GM12878 (cell line): ENCODE measurements at regions not wholly inside any gene's neighbourhood (a gene's known extent, or its start where the extent isn't known, plus 50 kb on each side); places are given as distances from the start of the nearest gene placed in this dataset.

ENCODE experiments used
- ATAC-seq: fragments of 200-7000 bp; cut with Tn5 transposase; 3 replicates; pipeline ENCODE4 v1.9.1; 2020; ENCODE audit warnings: mild to moderate bottlenecking, moderate library complexity
- BruUV-seq: library from RNA; stranded (reverse); fragments of 400-500 nt; replicated peaks from 2 replicates; lab custom pipeline; 2021; lab: Mats Ljungman, UMichigan
- CTCF ChIA-PET: fragments of 300-600 bp; sonication (Branson Sonifier 250); formaldehyde crosslinking; extraction: SDS; loops from one replicate; lab custom pipeline; 2021; ENCODE audit warnings: inconsistent platforms; lab: Yijun Ruan, JAX
- POLR2A ChIA-PET: fragments of 350-600 bp; formaldehyde crosslinking; extraction: SDS; loops from one replicate; lab custom pipeline; 2021; ENCODE audit warnings: inconsistent platforms; lab: Charles Lee
- RAD21 ChIA-PET: fragments of 300-600 bp; sonication (Branson Sonifier 250); formaldehyde crosslinking; loops from one replicate; lab custom pipeline; 2023; ENCODE audit warnings: antibody characterized with exemption; ENCODE audit not compliant: unreplicated experiment; lab: Charles Lee
- SMC1A ChIA-PET: fragments of 300-600 bp; sonication (Branson Sonifier 250); formaldehyde crosslinking; loops from one replicate; lab custom pipeline; 2023; ENCODE audit not compliant: unreplicated experiment, uncharacterized antibody; lab: Charles Lee
- DNase-seq: peaks from one replicate; pipeline ENCODE4 v3.0.0-alpha.2; 2011; ENCODE audit warnings: low read depth, low spot score
- FAIRE-seq: peaks from 3 replicates; lab custom pipeline; 2011; peaks lifted over from hg19 to GRCh38; lab: Jason Lieb, UNC
- H2AFZ ChIP-seq: 2 replicates; pipeline ENCODE4 v1.6.0; 2011; ENCODE audit warnings: low read depth, low read length, control low read depth; ENCODE audit not compliant: control insufficient read depth
- H3K27ac ChIP-seq: 2 replicates; pipeline ENCODE4 v1.5.1; 2011; ENCODE audit warnings: control low read depth; ENCODE audit not compliant: control insufficient read depth, insufficient read depth
- H3K27me3 ChIP-seq, 2 experiments: replicated peaks in 1 of 2; 2 replicates each; pipeline versions ENCODE4 v1.6.0 to v1.6.1; 2011; ENCODE audit warnings: low read length in 1 of 2; ENCODE audit not compliant: control insufficient read depth in 2 of 2, insufficient read depth in 2 of 2
- H3K36me3 ChIP-seq, 2 experiments: 2 replicates each; pipeline ENCODE4 v1.5.1; 2011; ENCODE audit warnings: low read length in 1 of 2; ENCODE audit not compliant: control insufficient read depth in 2 of 2, insufficient read depth in 2 of 2
- H3K4me1 ChIP-seq: 2 replicates; pipeline ENCODE4 v1.6.1; 2011; ENCODE audit warnings: mild to moderate bottlenecking, low read length, moderate library complexity, mixed read lengths; ENCODE audit not compliant: control insufficient read depth, insufficient read depth
- H3K4me2 ChIP-seq: 2 replicates; pipeline ENCODE4 v1.6.0; 2011; ENCODE audit warnings: control low read depth; ENCODE audit not compliant: control insufficient read depth, insufficient read depth
- H3K4me3 ChIP-seq: fragments of 200-600 bp; sonication (generic); 2 replicates; pipeline ENCODE4 v1.5.1; 2016
- H3K79me2 ChIP-seq: 2 replicates; pipeline ENCODE4 v1.6.0; 2011; ENCODE audit warnings: low read length; ENCODE audit not compliant: control insufficient read depth, insufficient read depth
- H3K9ac ChIP-seq: 2 replicates; pipeline ENCODE4 v1.8.0; 2011; ENCODE audit warnings: low read length, control low read depth, mixed read lengths; ENCODE audit not compliant: control insufficient read depth, insufficient read depth
- H3K9me3 ChIP-seq: replicated peaks from 3 replicates; pipeline ENCODE4 v1.5.1; 2011; ENCODE audit warnings: mild to moderate bottlenecking, low read length; ENCODE audit not compliant: control insufficient read depth, insufficient read depth
- H4K20me1 ChIP-seq: 2 replicates; pipeline ENCODE4 v1.6.0; 2011; ENCODE audit not compliant: control insufficient read depth, insufficient read depth
- CBX5 ChIP-seq: sonication (generic); IDR thresholded peaks from 2 replicates; pipeline ENCODE4 v1.6.1; 2016; ENCODE audit warnings: low read depth, moderate library complexity, mild to moderate bottlenecking, inconsistent platforms
- EED ChIP-seq: sonication (generic); IDR thresholded peaks from 2 replicates; pipeline ENCODE4 v1.6.1; 2016; ENCODE audit warnings: antibody characterized with exemption, low read depth
- ETV6 ChIP-seq, 2 experiments: fragments of 450-650 bp in 1 of 2; IDR thresholded peaks in 1 of 2; conservative IDR thresholded peaks in 1 of 2; 2 replicates each; pipeline ENCODE4 v1.6.1; 2014; ENCODE audit warnings: antibody characterized with exemption in 1 of 2, borderline replicate concordance in 1 of 2, low read depth in 1 of 2, mild to moderate bottlenecking in 1 of 2, moderate library complexity in 1 of 2
- IKZF2 ChIP-seq, 2 experiments: fragments of 450-650 bp; IDR thresholded peaks; 2 replicates each; pipeline ENCODE4 v1.6.1; 2017; ENCODE audit warnings: mild to moderate bottlenecking in 2 of 2, moderate library complexity in 2 of 2
- JUNB ChIP-seq: IDR thresholded peaks from 2 replicates; pipeline ENCODE4 v1.6.1; 2016; ENCODE audit warnings: antibody characterized with exemption, mild to moderate bottlenecking
- KAT2A ChIP-seq: conservative IDR thresholded peaks from 2 replicates; pipeline ENCODE4 v1.6.1; 2011; ENCODE audit warnings: low read depth, low read length; ENCODE audit not compliant: control insufficient read depth
- KLF5 ChIP-seq: fragments of 450-650 bp; IDR thresholded peaks from 2 replicates; pipeline ENCODE4 v1.6.1; 2014; ENCODE audit warnings: mild to moderate bottlenecking; ENCODE audit not compliant: partially characterized antibody
- LARP7 ChIP-seq: fragments of 450-650 bp; IDR thresholded peaks from 2 replicates; pipeline ENCODE4 v1.6.1; 2017; ENCODE audit warnings: mild to moderate bottlenecking
- POLR2AphosphoS5 ChIP-seq: IDR thresholded peaks from 2 replicates; pipeline ENCODE4 v1.6.1; 2011; ENCODE audit warnings: mild to moderate bottlenecking, low read length, inconsistent platforms
- SIX5 ChIP-seq: IDR thresholded peaks from 2 replicates; pipeline ENCODE4 v1.6.1; 2011; ENCODE audit warnings: mild to moderate bottlenecking, low read depth, low read length, moderate library complexity; ENCODE audit not compliant: severe bottlenecking
- SMC3 ChIP-seq: IDR thresholded peaks from 2 replicates; pipeline ENCODE4 v1.6.1; 2011; ENCODE audit warnings: low read length, improper control_type of control experiment, borderline replicate concordance
- SP1 ChIP-seq: IDR thresholded peaks from one replicate; pipeline ENCODE4 v1.6.1; 2011; ENCODE audit warnings: low read depth, low read length
- TARDBP ChIP-seq: IDR thresholded peaks from 2 replicates; pipeline ENCODE4 v1.6.1; 2016; ENCODE audit warnings: borderline replicate concordance
- TBL1XR1 ChIP-seq: IDR thresholded peaks from 2 replicates; pipeline ENCODE4 v1.6.1; 2012; ENCODE audit warnings: low read depth, low read length, improper control_type of control experiment
- WRNIP1 ChIP-seq: IDR thresholded peaks from 2 replicates; pipeline ENCODE4 v1.6.1; 2011; ENCODE audit warnings: low read depth, low read length, improper control_type of control experiment, borderline replicate concordance
- WGBS: methylation state at CpG from one replicate; pipeline ENCODE4 v1.1.6; 2016; ENCODE audit warnings: low lambda C conversion rate; ENCODE audit not compliant: insufficient replicate concordance, insufficient coverage; ENCODE audit errors: missing lambda C conversion rate; 5-methylcytosine and 5-hydroxymethylcytosine counted together
- in situ Hi-C: fragments of 300-500 bp; cut with MboI; formaldehyde crosslinking; loops from 9 replicates; pipeline ENCODE4 v1.14.3; 2018; ENCODE audit warnings: mixed read lengths
- intact Hi-C: fragments of 100-400 bp; cut with micrococcal nuclease; formaldehyde crosslinking; loops from one replicate; pipeline ENCODE4 v1.14.2; 2022; ENCODE audit not compliant: unreplicated experiment
- TF ChIP-seq, protein P1 (sequence below): fragments of 450-650 bp; IDR thresholded peaks from 2 replicates; pipeline ENCODE4 v1.6.1; 2016; ENCODE audit warnings: mild to moderate bottlenecking, moderate library complexity, borderline replicate concordance
- TF ChIP-seq, protein P2 (sequence below): IDR thresholded peaks from 2 replicates; pipeline ENCODE4 v1.6.1; 2011; ENCODE audit warnings: low read depth, mild to moderate bottlenecking, low read length, moderate library complexity, borderline replicate concordance; ENCODE audit errors: extremely low read depth

DNA sequence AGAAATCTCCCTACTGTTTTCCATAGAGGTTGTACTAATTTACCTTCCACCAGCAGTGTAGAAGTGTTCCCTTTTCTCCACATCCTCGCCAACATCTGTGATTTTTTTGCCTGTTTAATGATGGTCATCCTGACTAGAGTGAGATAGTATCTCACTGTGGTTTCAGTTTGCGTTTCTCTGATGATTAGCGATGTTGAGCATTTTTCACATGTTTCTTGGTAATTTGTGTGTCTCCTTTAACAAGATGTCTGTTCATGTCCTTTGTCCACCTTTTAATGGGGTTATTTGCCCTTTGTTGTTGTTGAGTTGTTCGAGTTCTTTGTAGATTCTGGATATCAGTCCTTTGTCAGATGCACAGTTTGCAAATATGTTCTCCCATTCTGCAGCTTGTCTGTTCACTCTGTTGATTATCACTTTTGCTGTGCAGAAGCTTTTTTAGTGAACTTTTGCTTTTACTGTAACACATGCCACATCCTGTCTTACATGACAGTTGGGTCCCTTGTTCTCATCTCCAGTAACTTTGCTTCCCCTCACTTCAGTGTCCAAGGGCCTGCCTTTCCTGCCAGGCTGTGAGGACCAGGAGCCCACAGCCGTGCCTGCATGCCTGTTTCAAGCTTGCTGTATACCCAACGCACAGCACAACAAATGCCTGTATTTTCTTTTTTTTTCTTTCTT lies 64.9 kb downstream of the SPRING1 start:
- Histone ChIP-seq H3K9ac (peak overlapping the region; percentile 19; the same call in 1 of the 2 replicates), H3K27me3 (no peaks in the 10 kb centered on the region), H4K20me1 (no peaks in the 10 kb centered on the region), H3K4me1 (peaks cover 23% of the 10 kb centered on the region), H3K9me3 (no peaks in the 10 kb centered on the region), H3K4me3 (peak overlapping the region; percentile 62; the same call in 1 of the 2 replicates), H2AFZ (peak overlapping the region; percentile 50), H3K27ac (peak overlapping the region; percentile 51), H3K4me2 (peak overlapping the region; percentile 91), H3K79me2 (no peaks in the 10 kb centered on the region), H3K36me3 (no peaks in the 10 kb centered on the region)
- intact Hi-C loops, result no loop called here
- ChIA-PET CTCF (interaction anchor here (0.6 to 1.2 kb wide), 5 partner anchors 9 to 1448 kb away, joined by 3 to 4 read pairs (median 3); no protein-coding TSS in a partner anchor), POLR2A (interaction anchor here (0.6 to 0.7 kb wide), 2 partner anchors 114 to 242 kb away, joined by 4 to 5 read pairs; partner anchors contain the start of gene MAP1LC3B2), RAD21 (interaction anchor here (0.8 to 1.6 kb wide), 3 partner anchors 17 to 133 kb away, joined by 3 to 7 read pairs (median 3); no protein-coding TSS in a partner anchor), SMC1A (interaction anchor here (1.2 to 1.6 kb wide), 4 partner anchors 11 to 113 kb away, joined by 3 to 7 read pairs (median 4); partner anchors contain the start of gene MAP1LC3B2)
- BruUV-seq, result no TSS peak
- ATAC-seq (peak; percentile 64), FAIRE-seq (peak; percentile 80), DNase-seq (peak; percentile 63)
- WGBS, result under 1% methylated on average over 6 of the region's 6 CpGs
- in situ Hi-C loops, result no loop called here
- no peak for TF ChIP-seq POLR2AphosphoS5
- TF ChIP-seq WRNIP1, result no peak
- TF ChIP-seq EED, result peak; percentile 50; the same call in 1 of the 2 replicates
- peak; percentile 76; the same call in 1 of the 2 replicates for TF ChIP-seq CBX5
- no peak for TF ChIP-seq SP1
- TF ChIP-seq, protein P1, sequence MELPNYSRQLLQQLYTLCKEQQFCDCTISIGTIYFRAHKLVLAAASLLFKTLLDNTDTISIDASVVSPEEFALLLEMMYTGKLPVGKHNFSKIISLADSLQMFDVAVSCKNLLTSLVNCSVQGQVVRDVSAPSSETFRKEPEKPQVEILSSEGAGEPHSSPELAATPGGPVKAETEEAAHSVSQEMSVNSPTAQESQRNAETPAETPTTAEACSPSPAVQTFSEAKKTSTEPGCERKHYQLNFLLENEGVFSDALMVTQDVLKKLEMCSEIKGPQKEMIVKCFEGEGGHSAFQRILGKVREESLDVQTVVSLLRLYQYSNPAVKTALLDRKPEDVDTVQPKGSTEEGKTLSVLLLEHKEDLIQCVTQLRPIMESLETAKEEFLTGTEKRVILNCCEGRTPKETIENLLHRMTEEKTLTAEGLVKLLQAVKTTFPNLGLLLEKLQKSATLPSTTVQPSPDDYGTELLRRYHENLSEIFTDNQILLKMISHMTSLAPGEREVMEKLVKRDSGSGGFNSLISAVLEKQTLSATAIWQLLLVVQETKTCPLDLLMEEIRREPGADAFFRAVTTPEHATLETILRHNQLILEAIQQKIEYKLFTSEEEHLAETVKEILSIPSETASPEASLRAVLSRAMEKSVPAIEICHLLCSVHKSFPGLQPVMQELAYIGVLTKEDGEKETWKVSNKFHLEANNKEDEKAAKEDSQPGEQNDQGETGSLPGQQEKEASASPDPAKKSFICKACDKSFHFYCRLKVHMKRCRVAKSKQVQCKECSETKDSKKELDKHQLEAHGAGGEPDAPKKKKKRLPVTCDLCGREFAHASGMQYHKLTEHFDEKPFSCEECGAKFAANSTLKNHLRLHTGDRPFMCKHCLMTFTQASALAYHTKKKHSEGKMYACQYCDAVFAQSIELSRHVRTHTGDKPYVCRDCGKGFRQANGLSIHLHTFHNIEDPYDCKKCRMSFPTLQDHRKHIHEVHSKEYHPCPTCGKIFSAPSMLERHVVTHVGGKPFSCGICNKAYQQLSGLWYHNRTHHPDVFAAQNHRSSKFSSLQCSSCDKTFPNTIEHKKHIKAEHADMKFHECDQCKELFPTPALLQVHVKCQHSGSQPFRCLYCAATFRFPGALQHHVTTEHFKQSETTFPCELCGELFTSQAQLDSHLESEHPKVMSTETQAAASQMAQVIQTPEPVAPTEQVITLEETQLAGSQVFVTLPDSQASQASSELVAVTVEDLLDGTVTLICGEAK, result peak; percentile 53
- peak in 1 of 2 experiments; percentile 45; a peak in 1 of 4 replicates for TF ChIP-seq ETV6 (conservative IDR thresholded peaks at IDR 0.05 in 1 of 2, IDR thresholded peaks at IDR 0.05 in 1 of 2; ENCODE audit: borderline replicate concordance in 1 of 2, low read depth in 1 of 2)
- peak; percentile 7 for TF ChIP-seq SIX5
- TF ChIP-seq KAT2A, result no peak
- TF ChIP-seq TBL1XR1, result no peak
- TF ChIP-seq TARDBP, result peak; percentile 53; the same call in 1 of the 2 replicates
- TF ChIP-seq IKZF2 (IDR thresholded peaks at IDR 0.05), result no peak
- TF ChIP-seq JUNB, result peak; percentile 71
- TF ChIP-seq SMC3, result no peak
- TF ChIP-seq, protein P2, sequence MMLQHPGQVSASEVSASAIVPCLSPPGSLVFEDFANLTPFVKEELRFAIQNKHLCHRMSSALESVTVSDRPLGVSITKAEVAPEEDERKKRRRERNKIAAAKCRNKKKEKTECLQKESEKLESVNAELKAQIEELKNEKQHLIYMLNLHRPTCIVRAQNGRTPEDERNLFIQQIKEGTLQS, result no peak
- no peak for TF ChIP-seq KLF5
- no peak for TF ChIP-seq LARP7
